ENCODE measurements at regions not wholly inside any gene's neighbourhood (a gene's known extent, or its start where the extent isn't known, plus 50 kb on each side); places are given as distances from the start of the nearest gene placed in this dataset.
"Not testable (repeated sequence)": the region's sequence is repeated elsewhere in the genome, so short reads cannot be mapped to it uniquely, and the experiment has no call there.

GRCh38 chr13:64558031-64558430, 2672.1 kb downstream of the PCDH9 start:
- not testable (repeated sequence) for TF ChIP-seq CTCF, POLR2A, POLR2AphosphoS5, EP300 (IDR thresholded peaks at IDR 0.05)

Data from gastroesophageal sphincter (tissue), 3 donors.